ENCODE measurements at regions not wholly inside any gene's neighbourhood (a gene's known extent, or its start where the extent isn't known, plus 50 kb on each side); places are given as distances from the start of the nearest gene placed in this dataset.
A peak's percentile ranks its signal among the peaks of the same experiment; 100 is the strongest.

DNA sequence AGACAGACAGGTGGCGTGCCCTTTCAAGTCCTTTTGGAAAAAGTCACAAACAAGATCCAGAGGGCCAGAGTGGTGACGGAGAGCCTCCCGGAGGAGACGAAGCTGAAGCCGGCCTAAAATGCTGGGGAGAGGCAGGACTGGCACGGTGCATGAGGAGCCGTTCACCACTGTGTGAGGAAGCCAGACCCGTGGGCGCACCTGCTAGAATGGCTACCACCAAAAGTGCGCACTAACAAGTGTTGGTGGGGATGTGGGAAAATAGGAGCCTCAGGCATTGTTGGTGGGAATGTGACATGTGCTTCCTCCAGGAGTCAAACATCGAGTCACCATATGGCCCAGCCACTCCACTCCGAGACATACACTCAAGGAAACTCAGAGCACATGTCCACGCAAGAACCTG lies 67.4 kb upstream of the HELT start (continued):
- TF ChIP-seq MYC (CRISPR knock-in tag; IDR thresholded peaks at IDR 0.05; ENCODE audit: borderline replicate concordance) (no peak), PHF8 (CRISPR knock-in tag; IDR thresholded peaks at IDR 0.05) (no peak), PPARG (CRISPR knock-in tag; conservative IDR thresholded peaks at IDR 0.05) (no peak), ZNF30 (CRISPR knock-in tag; IDR thresholded peaks at IDR 0.05) (no peak), ATF7 (IDR thresholded peaks at IDR 0.05) (no peak), ATF7 (CRISPR knock-in tag; IDR thresholded peaks at IDR 0.05) (no peak), ZNF569 (CRISPR knock-in tag; IDR thresholded peaks at IDR 0.05; ENCODE audit: borderline replicate concordance) (no peak), LCORL (IDR thresholded peaks at IDR 0.05) (no peak), LCORL (CRISPR knock-in tag; IDR thresholded peaks at IDR 0.05) (no peak), POGZ (CRISPR knock-in tag; IDR thresholded peaks at IDR 0.05) (no peak), STAG1 (CRISPR knock-in tag; IDR thresholded peaks at IDR 0.05) (peak; percentile 27), RARA (CRISPR knock-in tag; IDR thresholded peaks at IDR 0.05) (no peak), ZNF724P (CRISPR knock-in tag; IDR thresholded peaks at IDR 0.05; ENCODE audit: borderline replicate concordance) (no peak), ZNF382 (CRISPR knock-in tag; IDR thresholded peaks at IDR 0.05; ENCODE audit: borderline replicate concordance) (no peak), HOXA3 (CRISPR knock-in tag; IDR thresholded peaks at IDR 0.05) (no peak), SRSF9 (IDR thresholded peaks at IDR 0.05; ENCODE audit: borderline replicate concordance, insufficient read depth, low read depth, low read length, poor library complexity, severe bottlenecking) (no peak)
- TF ChIP-seq, protein P1, sequence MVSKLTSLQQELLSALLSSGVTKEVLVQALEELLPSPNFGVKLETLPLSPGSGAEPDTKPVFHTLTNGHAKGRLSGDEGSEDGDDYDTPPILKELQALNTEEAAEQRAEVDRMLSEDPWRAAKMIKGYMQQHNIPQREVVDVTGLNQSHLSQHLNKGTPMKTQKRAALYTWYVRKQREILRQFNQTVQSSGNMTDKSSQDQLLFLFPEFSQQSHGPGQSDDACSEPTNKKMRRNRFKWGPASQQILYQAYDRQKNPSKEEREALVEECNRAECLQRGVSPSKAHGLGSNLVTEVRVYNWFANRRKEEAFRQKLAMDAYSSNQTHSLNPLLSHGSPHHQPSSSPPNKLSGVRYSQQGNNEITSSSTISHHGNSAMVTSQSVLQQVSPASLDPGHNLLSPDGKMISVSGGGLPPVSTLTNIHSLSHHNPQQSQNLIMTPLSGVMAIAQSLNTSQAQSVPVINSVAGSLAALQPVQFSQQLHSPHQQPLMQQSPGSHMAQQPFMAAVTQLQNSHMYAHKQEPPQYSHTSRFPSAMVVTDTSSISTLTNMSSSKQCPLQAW (CRISPR knock-in tag; IDR thresholded peaks at IDR 0.05) = 0 out of 2 replicates have a peak, but pooled peaks have one; percentile 9

Measured in HepG2 (cell line).